HEK293 (cell line): ENCODE measurements at regions not wholly inside any gene's neighbourhood (a gene's known extent, or its start where the extent isn't known, plus 50 kb on each side); places are given as distances from the start of the nearest gene placed in this dataset.

Experiments used
- ZNF23 ChIP-seq: fragments of 450-650 bp; formaldehyde crosslinking; IDR thresholded peaks from 2 replicates; pipeline ENCODE4 v1.5.1; 2016; ENCODE audit warnings: missing biosample characterization, missing genetic modification characterization, borderline replicate concordance
- ZNF274 ChIP-seq, 2 experiments: fragments of 200-500 bp in 1 of 2; fragments of 450-650 bp in 1 of 2; sonication (Bioruptor generic) in 1 of 2; formaldehyde crosslinking in 1 of 2; IDR thresholded peaks; 2 replicates each; pipeline versions ENCODE4 v1.5.1 to v1.6.1; 2014 to 2016; ENCODE audit warnings: borderline replicate concordance in 1 of 2, inconsistent platforms in 1 of 2, low read length in 1 of 2, missing biosample characterization in 1 of 2, missing genetic modification characterization in 1 of 2
- ZSCAN16 ChIP-seq: fragments of 450-650 bp; formaldehyde crosslinking; IDR thresholded peaks from 2 replicates; pipeline ENCODE4 v1.5.1; 2016; ENCODE audit warnings: missing biosample characterization, missing genetic modification characterization
- ZXDB ChIP-seq: fragments of 450-650 bp; formaldehyde crosslinking; IDR thresholded peaks from 2 replicates; pipeline ENCODE4 v1.5.1; 2016; ENCODE audit warnings: missing biosample characterization, missing genetic modification characterization
- TF ChIP-seq, protein P1 (sequence below): fragments of 450-650 bp; formaldehyde crosslinking; IDR thresholded peaks from 2 replicates; pipeline ENCODE4 v1.5.1; 2016; ENCODE audit warnings: missing biosample characterization, missing genetic modification characterization
- TF ChIP-seq, protein P2 (sequence below): fragments of 450-650 bp; formaldehyde crosslinking; IDR thresholded peaks from 2 replicates; pipeline ENCODE4 v1.5.1; 2016; ENCODE audit warnings: missing biosample characterization, missing genetic modification characterization

DNA sequence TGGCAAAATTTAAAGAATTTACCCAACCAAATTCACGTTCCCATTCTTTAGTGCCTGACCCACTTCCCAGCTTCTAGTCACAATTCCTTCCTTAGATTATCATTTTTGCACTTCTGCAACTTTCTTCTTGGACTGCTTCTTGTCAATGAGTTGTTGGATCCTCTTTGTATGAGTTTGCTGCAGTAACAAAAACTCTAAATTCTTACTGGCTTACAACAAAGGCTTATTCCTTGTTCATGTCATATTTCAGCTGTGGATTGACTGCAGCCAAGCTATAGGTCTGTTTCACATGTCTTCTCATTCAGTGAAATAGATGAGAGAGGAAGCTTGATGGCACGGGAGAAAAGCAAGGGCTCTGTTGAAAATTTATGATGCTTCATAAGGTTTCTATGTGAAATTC is 50.4 kb upstream of the TGFBR2 start:
- TF ChIP-seq ZSCAN16 (tag by site-specific recombination) (no peak), ZXDB (no peak), ZNF274 (IDR thresholded peaks at IDR 0.05; ENCODE audit: low read length) (no peak), ZNF274 (tag by site-specific recombination; IDR thresholded peaks at IDR 0.05; ENCODE audit: borderline replicate concordance) (no peak), ZNF23 (tag by site-specific recombination) (no peak)
- TF ChIP-seq, protein P1, sequence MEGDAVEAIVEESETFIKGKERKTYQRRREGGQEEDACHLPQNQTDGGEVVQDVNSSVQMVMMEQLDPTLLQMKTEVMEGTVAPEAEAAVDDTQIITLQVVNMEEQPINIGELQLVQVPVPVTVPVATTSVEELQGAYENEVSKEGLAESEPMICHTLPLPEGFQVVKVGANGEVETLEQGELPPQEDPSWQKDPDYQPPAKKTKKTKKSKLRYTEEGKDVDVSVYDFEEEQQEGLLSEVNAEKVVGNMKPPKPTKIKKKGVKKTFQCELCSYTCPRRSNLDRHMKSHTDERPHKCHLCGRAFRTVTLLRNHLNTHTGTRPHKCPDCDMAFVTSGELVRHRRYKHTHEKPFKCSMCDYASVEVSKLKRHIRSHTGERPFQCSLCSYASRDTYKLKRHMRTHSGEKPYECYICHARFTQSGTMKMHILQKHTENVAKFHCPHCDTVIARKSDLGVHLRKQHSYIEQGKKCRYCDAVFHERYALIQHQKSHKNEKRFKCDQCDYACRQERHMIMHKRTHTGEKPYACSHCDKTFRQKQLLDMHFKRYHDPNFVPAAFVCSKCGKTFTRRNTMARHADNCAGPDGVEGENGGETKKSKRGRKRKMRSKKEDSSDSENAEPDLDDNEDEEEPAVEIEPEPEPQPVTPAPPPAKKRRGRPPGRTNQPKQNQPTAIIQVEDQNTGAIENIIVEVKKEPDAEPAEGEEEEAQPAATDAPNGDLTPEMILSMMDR (tag by site-specific recombination) = no peak
- TF ChIP-seq, protein P2, sequence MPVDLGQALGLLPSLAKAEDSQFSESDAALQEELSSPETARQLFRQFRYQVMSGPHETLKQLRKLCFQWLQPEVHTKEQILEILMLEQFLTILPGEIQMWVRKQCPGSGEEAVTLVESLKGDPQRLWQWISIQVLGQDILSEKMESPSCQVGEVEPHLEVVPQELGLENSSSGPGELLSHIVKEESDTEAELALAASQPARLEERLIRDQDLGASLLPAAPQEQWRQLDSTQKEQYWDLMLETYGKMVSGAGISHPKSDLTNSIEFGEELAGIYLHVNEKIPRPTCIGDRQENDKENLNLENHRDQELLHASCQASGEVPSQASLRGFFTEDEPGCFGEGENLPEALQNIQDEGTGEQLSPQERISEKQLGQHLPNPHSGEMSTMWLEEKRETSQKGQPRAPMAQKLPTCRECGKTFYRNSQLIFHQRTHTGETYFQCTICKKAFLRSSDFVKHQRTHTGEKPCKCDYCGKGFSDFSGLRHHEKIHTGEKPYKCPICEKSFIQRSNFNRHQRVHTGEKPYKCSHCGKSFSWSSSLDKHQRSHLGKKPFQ = no peak
